ENCODE measurements at regions not wholly inside any gene's neighbourhood (a gene's known extent, or its start where the extent isn't known, plus 50 kb on each side); places are given as distances from the start of the nearest gene placed in this dataset.

GRCh38 chr10:36277459-36277858 is 635.4 kb upstream of the FZD8 start:
- Histone ChIP-seq H3K27ac (ENCODE audit: control insufficient read depth, insufficient read depth) (no peak overlapping the region), H3K4me2 (ENCODE audit: control insufficient read depth, insufficient read depth) (no peak overlapping the region), H4K20me1 (ENCODE audit: control insufficient read depth, insufficient read depth) (no peaks in the 10 kb centered on the region), H3K4me3 (no peak overlapping the region), H3K27me3 (replicated peaks in 1 of 2; ENCODE audit: control insufficient read depth in 2 of 2, insufficient read depth in 2 of 2, low read length in 1 of 2) (no peaks in the 10 kb centered on the region), H3K9ac (ENCODE audit: control insufficient read depth, insufficient read depth, low read length) (no peak overlapping the region), H3K9me3 (replicated peaks; ENCODE audit: control insufficient read depth, insufficient read depth, low read length) (no peaks in the 10 kb centered on the region), H3K4me1 (ENCODE audit: control insufficient read depth, insufficient read depth, low read length) (no peaks in the 10 kb centered on the region), H3K36me3 (ENCODE audit: control insufficient read depth in 2 of 2, insufficient read depth in 2 of 2, low read length in 1 of 2) (no peaks in the 10 kb centered on the region), H2AFZ (ENCODE audit: control insufficient read depth, low read depth, low read length) (no peak overlapping the region), H3K79me2 (ENCODE audit: control insufficient read depth, insufficient read depth, low read length) (no peaks in the 10 kb centered on the region)
- no peak for FAIRE-seq
- intact Hi-C loops (cut with micrococcal nuclease; ENCODE audit: unreplicated experiment) = no loop called here
- ATAC-seq = no peak
- in situ Hi-C loops (cut with MboI) = no loop called here
- ChIA-PET CTCF (no interaction called here), POLR2A (no interaction called here), SMC1A (ENCODE audit: uncharacterized antibody, unreplicated experiment) (no interaction called here), RAD21 (ENCODE audit: unreplicated experiment) (no interaction called here)
- TF ChIP-seq IKZF2 (IDR thresholded peaks at IDR 0.05) (no peak), BCLAF1 (IDR thresholded peaks at IDR 0.05) (no peak), RFX5 (IDR thresholded peaks at IDR 0.05; ENCODE audit: low read depth, low read length) (no peak), E2F4 (IDR thresholded peaks at IDR 0.05; ENCODE audit: low read depth, low read length) (no peak), ZSCAN29 (IDR thresholded peaks at IDR 0.05) (no peak), REST (IDR thresholded peaks at IDR 0.05; ENCODE audit: low read depth, low read length) (no peak), RAD21 (IDR thresholded peaks at IDR 0.05; ENCODE audit: insufficient read depth, low read depth, low read length) (no peak), PAX5 (IDR thresholded peaks at IDR 0.05; ENCODE audit: borderline replicate concordance, low read depth, low read length) (no peak)
- DNase-seq (ENCODE audit: low read depth, low spot score) = no peak
- BruUV-seq (replicated peaks) = no TSS peak
